Neural progenitor cell (in vitro differentiated cells): ENCODE measurements at regions not wholly inside any gene's neighbourhood (a gene's known extent, or its start where the extent isn't known, plus 50 kb on each side); places are given as distances from the start of the nearest gene placed in this dataset.

Experiments
- CTCF ChIP-seq: fragments of 200-600 bp; sonication (generic); IDR thresholded peaks from 2 replicates; pipeline ENCODE4 v1.5.1; 2017; ENCODE audit warnings: antibody characterized with exemption, mild to moderate bottlenecking
- EZH2 ChIP-seq: fragments of 200-600 bp; sonication (generic); IDR thresholded peaks from 2 replicates; pipeline ENCODE4 v1.6.1; 2017; ENCODE audit warnings: antibody characterized with exemption, mild to moderate bottlenecking, moderate library complexity

GRCh38 chr1:31517301-31517700 is 59.0 kb upstream of the TINAGL1 start:
- TF ChIP-seq CTCF (peak; percentile 30), EZH2 (no peak)
